ENCODE measurements at regions not wholly inside any gene's neighbourhood (a gene's known extent, or its start where the extent isn't known, plus 50 kb on each side); places are given as distances from the start of the nearest gene placed in this dataset.

- TF ChIP-seq CTCF (conservative IDR thresholded peaks at IDR 0.05; ENCODE audit: low read length) = no peak
- H3K4me3 ChIP-seq (ENCODE audit: low read length) = no peak overlapping the region
- no peak for DNase-seq (ENCODE audit: low read depth)
Observed at GRCh38 chr2:205878999-205879762, 196.9 kb downstream of the NRP2 start.

- TF ChIP-seq CTCF (conservative IDR thresholded peaks at IDR 0.05; ENCODE audit: low read length) = no peak
- DNase-seq (ENCODE audit: low read depth) = no peak
Observed at GRCh38 chr2:205877496-205877895, 195.2 kb downstream of the NRP2 start.

GRCh38 chr2:205876127-205876526 is 193.8 kb downstream of the NRP2 start:
- H3K4me3 ChIP-seq (ENCODE audit: low read length) = no peak overlapping the region
- no peak for DNase-seq (ENCODE audit: low read depth)
- no peak for TF ChIP-seq CTCF (conservative IDR thresholded peaks at IDR 0.05; ENCODE audit: low read length)

More at GRCh38 chr2:205877496-205877895, 195.2 kb downstream of the NRP2 start:
- H3K4me3 ChIP-seq (ENCODE audit: low read length) = no peak overlapping the region

- TF ChIP-seq CTCF (conservative IDR thresholded peaks at IDR 0.05; ENCODE audit: low read length) = no peak
- DNase-seq (ENCODE audit: low read depth) = no peak
- H3K4me3 ChIP-seq (ENCODE audit: low read length) = no peak overlapping the region
Observed at GRCh38 chr2:205872716-205873115, 190.4 kb downstream of the NRP2 start.

GRCh38 chr2:205869439-205869838 is 187.1 kb downstream of the NRP2 start:
- H3K4me3 ChIP-seq (ENCODE audit: low read length) = no peak overlapping the region
- DNase-seq (ENCODE audit: low read depth) = no peak
- no peak for TF ChIP-seq CTCF (conservative IDR thresholded peaks at IDR 0.05; ENCODE audit: low read length)

GRCh38 chr2:205868773-205869333 is 186.6 kb downstream of the NRP2 start:
- no peak overlapping the region for H3K4me3 ChIP-seq (ENCODE audit: low read length)
- DNase-seq (ENCODE audit: low read depth) = peak; percentile 35
- TF ChIP-seq CTCF (conservative IDR thresholded peaks at IDR 0.05; ENCODE audit: low read length) = no peak

GRCh38 chr2:205868053-205868452 is 185.8 kb downstream of the NRP2 start:
- TF ChIP-seq CTCF (conservative IDR thresholded peaks at IDR 0.05; ENCODE audit: low read length) = no peak
- no peak for DNase-seq (ENCODE audit: low read depth)
- no peak overlapping the region for H3K4me3 ChIP-seq (ENCODE audit: low read length)
